ENCODE measurements at regions not wholly inside any gene's neighbourhood (a gene's known extent, or its start where the extent isn't known, plus 50 kb on each side); places are given as distances from the start of the nearest gene placed in this dataset.

DNA sequence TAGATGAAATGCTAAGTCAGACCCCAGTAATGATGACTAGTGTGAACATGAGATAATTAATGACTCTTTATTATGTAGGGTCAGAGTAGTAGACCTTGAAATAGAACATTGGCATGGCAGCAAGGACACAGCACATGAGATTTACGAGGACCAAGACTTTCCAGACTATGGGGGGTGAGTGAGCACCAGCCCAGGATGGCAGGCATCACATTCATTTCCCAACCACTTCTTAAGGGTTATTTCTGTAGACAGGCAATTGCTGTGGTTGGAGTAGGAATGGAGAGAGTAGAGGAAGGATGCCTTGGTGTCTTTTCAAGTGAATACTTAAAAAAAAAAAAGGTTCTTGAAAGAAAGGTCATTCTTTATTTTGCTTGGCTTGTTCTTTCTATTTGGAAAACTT lies 189.4 kb upstream of the DYRK2 start (continued):
- TF ChIP-seq EZH2 (IDR thresholded peaks at IDR 0.05): no peak
- TF ChIP-seq, protein P1, sequence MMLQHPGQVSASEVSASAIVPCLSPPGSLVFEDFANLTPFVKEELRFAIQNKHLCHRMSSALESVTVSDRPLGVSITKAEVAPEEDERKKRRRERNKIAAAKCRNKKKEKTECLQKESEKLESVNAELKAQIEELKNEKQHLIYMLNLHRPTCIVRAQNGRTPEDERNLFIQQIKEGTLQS (IDR thresholded peaks at IDR 0.05): no peak
- TF ChIP-seq ZNF274 (IDR thresholded peaks at IDR 0.05; ENCODE audit: low read depth, low read length): no peak

DNA sequence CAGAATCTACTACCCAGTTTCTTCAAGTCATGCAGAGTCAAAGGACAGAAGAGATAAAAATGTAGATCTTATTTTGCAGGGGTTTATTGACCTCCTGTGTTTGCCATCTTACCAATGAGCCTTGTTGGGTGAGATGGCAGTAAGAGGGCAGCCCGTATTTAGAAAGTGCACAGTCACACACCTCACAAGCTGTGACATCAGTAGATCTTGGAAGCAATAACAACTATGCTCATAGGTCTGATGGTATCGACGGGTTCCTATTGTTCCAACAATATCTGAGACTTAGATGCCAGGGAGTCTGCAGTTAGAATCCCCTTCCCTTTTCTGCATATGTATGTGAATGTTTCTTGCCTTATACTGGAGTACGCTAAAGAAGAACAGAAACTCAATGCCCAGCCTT lies 189.0 kb upstream of the DYRK2 start:
- POLR2A ChIA-PET: no interaction called here
- Histone ChIP-seq H2AFZ (ENCODE audit: low read depth, low read length, poor library complexity, severe bottlenecking) (no peak overlapping the region), H3K4me2 (ENCODE audit: low read length) (no peak overlapping the region), H3K27me3 (ENCODE audit: insufficient read depth, low read length) (no peaks in the 10 kb centered on the region), H3K27ac (ENCODE audit: low read depth, low read length) (no peak overlapping the region), H4K20me1 (ENCODE audit: insufficient read depth) (no peaks in the 10 kb centered on the region), H3K36me3 (ENCODE audit: control insufficient read depth in 1 of 2, insufficient read depth in 2 of 2, low read length in 2 of 2) (no peaks in the 10 kb centered on the region), H3K9me2 (ENCODE audit: insufficient read depth) (no peaks in the 10 kb centered on the region), H3K4me1 (ENCODE audit: control insufficient read depth in 1 of 2, insufficient read depth in 2 of 2, low read length in 2 of 2) (no peaks in the 10 kb centered on the region), H3K79me2 (ENCODE audit: insufficient read depth, low read length) (no peaks in the 10 kb centered on the region), H3K9ac (ENCODE audit: low read length) (no peak overlapping the region), H3K4me3 (replicated peaks in 1 of 2; ENCODE audit: low read depth in 1 of 2, low read length in 2 of 2) (no peak overlapping the region), H3K9me3 (ENCODE audit: control insufficient read depth in 1 of 2, insufficient read depth in 1 of 2, low read depth in 1 of 2, low read length in 2 of 2) (no peaks in the 10 kb centered on the region)
- TF ChIP-seq POLR2A (IDR thresholded peaks at IDR 0.05; ENCODE audit: borderline replicate concordance, extremely low read depth, insufficient read depth, insufficient read length) (no peak), ZNF274 (IDR thresholded peaks at IDR 0.05; ENCODE audit: low read depth, low read length) (no peak), SIN3A (IDR thresholded peaks at IDR 0.05; ENCODE audit: low read depth) (no peak), SP1 (IDR thresholded peaks at IDR 0.05; ENCODE audit: low read depth) (no peak), TCF7L2 (IDR thresholded peaks at IDR 0.05; ENCODE audit: borderline replicate concordance, extremely low read depth, insufficient read depth, insufficient read length) (no peak), RAD21 (IDR thresholded peaks at IDR 0.05; ENCODE audit: low read depth) (no peak), YY1 (IDR thresholded peaks at IDR 0.05; ENCODE audit: extremely low read depth, insufficient replicate concordance, low read depth, low read length) (no peak), CEBPB (IDR thresholded peaks at IDR 0.05; ENCODE audit: low read depth) (no peak)
- TF ChIP-seq, protein P2, sequence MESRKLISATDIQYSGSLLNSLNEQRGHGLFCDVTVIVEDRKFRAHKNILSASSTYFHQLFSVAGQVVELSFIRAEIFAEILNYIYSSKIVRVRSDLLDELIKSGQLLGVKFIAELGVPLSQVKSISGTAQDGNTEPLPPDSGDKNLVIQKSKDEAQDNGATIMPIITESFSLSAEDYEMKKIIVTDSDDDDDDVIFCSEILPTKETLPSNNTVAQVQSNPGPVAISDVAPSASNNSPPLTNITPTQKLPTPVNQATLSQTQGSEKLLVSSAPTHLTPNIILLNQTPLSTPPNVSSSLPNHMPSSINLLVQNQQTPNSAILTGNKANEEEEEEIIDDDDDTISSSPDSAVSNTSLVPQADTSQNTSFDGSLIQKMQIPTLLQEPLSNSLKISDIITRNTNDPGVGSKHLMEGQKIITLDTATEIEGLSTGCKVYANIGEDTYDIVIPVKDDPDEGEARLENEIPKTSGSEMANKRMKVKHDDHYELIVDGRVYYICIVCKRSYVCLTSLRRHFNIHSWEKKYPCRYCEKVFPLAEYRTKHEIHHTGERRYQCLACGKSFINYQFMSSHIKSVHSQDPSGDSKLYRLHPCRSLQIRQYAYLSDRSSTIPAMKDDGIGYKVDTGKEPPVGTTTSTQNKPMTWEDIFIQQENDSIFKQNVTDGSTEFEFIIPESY (IDR thresholded peaks at IDR 0.05; ENCODE audit: extremely low read depth, insufficient replicate concordance, low read length): no peak
- TF ChIP-seq, protein P3, sequence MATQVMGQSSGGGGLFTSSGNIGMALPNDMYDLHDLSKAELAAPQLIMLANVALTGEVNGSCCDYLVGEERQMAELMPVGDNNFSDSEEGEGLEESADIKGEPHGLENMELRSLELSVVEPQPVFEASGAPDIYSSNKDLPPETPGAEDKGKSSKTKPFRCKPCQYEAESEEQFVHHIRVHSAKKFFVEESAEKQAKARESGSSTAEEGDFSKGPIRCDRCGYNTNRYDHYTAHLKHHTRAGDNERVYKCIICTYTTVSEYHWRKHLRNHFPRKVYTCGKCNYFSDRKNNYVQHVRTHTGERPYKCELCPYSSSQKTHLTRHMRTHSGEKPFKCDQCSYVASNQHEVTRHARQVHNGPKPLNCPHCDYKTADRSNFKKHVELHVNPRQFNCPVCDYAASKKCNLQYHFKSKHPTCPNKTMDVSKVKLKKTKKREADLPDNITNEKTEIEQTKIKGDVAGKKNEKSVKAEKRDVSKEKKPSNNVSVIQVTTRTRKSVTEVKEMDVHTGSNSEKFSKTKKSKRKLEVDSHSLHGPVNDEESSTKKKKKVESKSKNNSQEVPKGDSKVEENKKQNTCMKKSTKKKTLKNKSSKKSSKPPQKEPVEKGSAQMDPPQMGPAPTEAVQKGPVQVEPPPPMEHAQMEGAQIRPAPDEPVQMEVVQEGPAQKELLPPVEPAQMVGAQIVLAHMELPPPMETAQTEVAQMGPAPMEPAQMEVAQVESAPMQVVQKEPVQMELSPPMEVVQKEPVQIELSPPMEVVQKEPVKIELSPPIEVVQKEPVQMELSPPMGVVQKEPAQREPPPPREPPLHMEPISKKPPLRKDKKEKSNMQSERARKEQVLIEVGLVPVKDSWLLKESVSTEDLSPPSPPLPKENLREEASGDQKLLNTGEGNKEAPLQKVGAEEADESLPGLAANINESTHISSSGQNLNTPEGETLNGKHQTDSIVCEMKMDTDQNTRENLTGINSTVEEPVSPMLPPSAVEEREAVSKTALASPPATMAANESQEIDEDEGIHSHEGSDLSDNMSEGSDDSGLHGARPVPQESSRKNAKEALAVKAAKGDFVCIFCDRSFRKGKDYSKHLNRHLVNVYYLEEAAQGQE (IDR thresholded peaks at IDR 0.05; ENCODE audit: low read depth): no peak
- TF ChIP-seq, protein P4, sequence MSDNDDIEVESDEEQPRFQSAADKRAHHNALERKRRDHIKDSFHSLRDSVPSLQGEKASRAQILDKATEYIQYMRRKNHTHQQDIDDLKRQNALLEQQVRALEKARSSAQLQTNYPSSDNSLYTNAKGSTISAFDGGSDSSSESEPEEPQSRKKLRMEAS (IDR thresholded peaks at IDR 0.05): no peak
- intact Hi-C loops (cut with micrococcal nuclease): no loop called here
- CTCF ChIA-PET: no interaction called here
- ATAC-seq (no peak), DNase-seq (ENCODE audit: low read depth, low spot score) (no peak)
- RAD21 ChIA-PET (ENCODE audit: low non-redundant PET in 1 of 2, low total read pairs in 2 of 2, uncharacterized antibody in 2 of 2, unreplicated experiment in 2 of 2): no interaction called here
- BruUV-seq (replicated peaks): no TSS peak
